ENCODE measurements at regions not wholly inside any gene's neighbourhood (a gene's known extent, or its start where the extent isn't known, plus 50 kb on each side); places are given as distances from the start of the nearest gene placed in this dataset.

GRCh38 chr2:147250652-147251356, 594.0 kb upstream of the ACVR2A start:
- no peaks in the 10 kb centered on the region for H3K36me3 ChIP-seq (ENCODE audit: control insufficient read depth in 1 of 2, insufficient read depth in 2 of 2, low read depth in 1 of 2, low read length in 2 of 2)
- no peaks in the 10 kb centered on the region for H3K4me1 ChIP-seq (ENCODE audit: control insufficient read depth, insufficient read depth, low read depth, low read length)
- H2BK5ac ChIP-seq (ENCODE audit: low read depth, low read length, poor library complexity, severe bottlenecking): no peak overlapping the region
- no peak overlapping the region for H3K4ac ChIP-seq (ENCODE audit: low read depth in 1 of 2, low read length in 2 of 2)
- no peak overlapping the region for H4K91ac ChIP-seq (ENCODE audit: low read length)
- H3K14ac ChIP-seq (ENCODE audit: low read length in 2 of 2): no peak overlapping the region
- DNase-seq: no peak
- H3K79me1 ChIP-seq (replicated peaks; ENCODE audit: low read length, poor library complexity, severe bottlenecking): no peaks in the 10 kb centered on the region
- no peaks in the 10 kb centered on the region for H3K27me3 ChIP-seq (ENCODE audit: control insufficient read depth in 1 of 2, insufficient read depth in 1 of 2, low read length in 2 of 2)
- H2BK120ac ChIP-seq (ENCODE audit: low read depth, low read length): no peak overlapping the region
- no peak overlapping the region for H3K4me3 ChIP-seq (ENCODE audit: insufficient read depth in 1 of 2, low read depth in 1 of 2, low read length in 2 of 2)
- no peak overlapping the region for H2AK5ac ChIP-seq (ENCODE audit: low read length, severe bottlenecking)
- H2AFZ ChIP-seq (ENCODE audit: low read depth, low read length): no peak overlapping the region
- WGBS: 75% methylated on average over 2 of the region's 2 CpGs
- no peak overlapping the region for H3K18ac ChIP-seq (ENCODE audit: low read depth in 1 of 2, low read length in 2 of 2)
- H3K23ac ChIP-seq (ENCODE audit: low read length in 2 of 2): no peak overlapping the region
- H4K8ac ChIP-seq (ENCODE audit: low read length): no peak overlapping the region
- H2BK15ac ChIP-seq (ENCODE audit: low read depth, poor library complexity, severe bottlenecking): no peak overlapping the region
- H3K9me3 ChIP-seq (ENCODE audit: control insufficient read depth, low read length): peaks cover 16% of the 10 kb centered on the region
- H3K27ac ChIP-seq (ENCODE audit: low read length, poor library complexity, severe bottlenecking): no peak overlapping the region
- H3K4me2 ChIP-seq (ENCODE audit: low read length, poor library complexity, severe bottlenecking): no peak overlapping the region
- no peak overlapping the region for H3K9ac ChIP-seq (ENCODE audit: low read length)
- H2BK12ac ChIP-seq (ENCODE audit: low read length in 2 of 2): no peak overlapping the region

- H2AFZ ChIP-seq (ENCODE audit: low read depth, low read length): no peak overlapping the region
- H3K18ac ChIP-seq (ENCODE audit: low read depth in 1 of 2, low read length in 2 of 2): no peak overlapping the region
- H4K8ac ChIP-seq (ENCODE audit: low read length): no peak overlapping the region
- H2BK5ac ChIP-seq (ENCODE audit: low read depth, low read length, poor library complexity, severe bottlenecking): no peak overlapping the region
- no peak overlapping the region for H3K4ac ChIP-seq (ENCODE audit: low read depth in 1 of 2, low read length in 2 of 2)
- H2BK120ac ChIP-seq (ENCODE audit: low read depth, low read length): no peak overlapping the region
- H3K36me3 ChIP-seq (ENCODE audit: control insufficient read depth in 1 of 2, insufficient read depth in 2 of 2, low read depth in 1 of 2, low read length in 2 of 2): no peaks in the 10 kb centered on the region
- H2AK5ac ChIP-seq (ENCODE audit: low read length, severe bottlenecking): no peak overlapping the region
- no peak overlapping the region for H4K91ac ChIP-seq (ENCODE audit: low read length)
- no peaks in the 10 kb centered on the region for H3K4me1 ChIP-seq (ENCODE audit: control insufficient read depth, insufficient read depth, low read depth, low read length)
- WGBS: no CpG with 5 or more reads among the region's 2 CpGs
- no peak overlapping the region for H2BK15ac ChIP-seq (ENCODE audit: low read depth, poor library complexity, severe bottlenecking)
- no peak overlapping the region for H3K27ac ChIP-seq (ENCODE audit: low read length, poor library complexity, severe bottlenecking)
- H3K23ac ChIP-seq (ENCODE audit: low read length in 2 of 2): no peak overlapping the region
- H3K14ac ChIP-seq (ENCODE audit: low read length in 2 of 2): no peak overlapping the region
- peaks cover 10% of the 10 kb centered on the region for H3K9me3 ChIP-seq (ENCODE audit: control insufficient read depth, low read length)
- no peaks in the 10 kb centered on the region for H3K27me3 ChIP-seq (ENCODE audit: control insufficient read depth in 1 of 2, insufficient read depth in 1 of 2, low read length in 2 of 2)
- no peak overlapping the region for H3K4me3 ChIP-seq (ENCODE audit: insufficient read depth in 1 of 2, low read depth in 1 of 2, low read length in 2 of 2)
- H3K4me2 ChIP-seq (ENCODE audit: low read length, poor library complexity, severe bottlenecking): no peak overlapping the region
- no peak for DNase-seq
- H3K79me1 ChIP-seq (replicated peaks; ENCODE audit: low read length, poor library complexity, severe bottlenecking): no peaks in the 10 kb centered on the region
- H3K9ac ChIP-seq (ENCODE audit: low read length): no peak overlapping the region
- no peak overlapping the region for H2BK12ac ChIP-seq (ENCODE audit: low read length in 2 of 2)
Observed at GRCh38 chr2:147247749-147248148, 597.1 kb upstream of the ACVR2A start.

GRCh38 chr2:147242445-147242844, 602.4 kb upstream of the ACVR2A start:
- Histone ChIP-seq H2BK5ac (ENCODE audit: low read depth, low read length, poor library complexity, severe bottlenecking) (no peak overlapping the region), H3K27ac (ENCODE audit: low read length, poor library complexity, severe bottlenecking) (no peak overlapping the region), H3K4me3 (ENCODE audit: insufficient read depth in 1 of 2, low read depth in 1 of 2, low read length in 2 of 2) (no peak overlapping the region), H2AFZ (ENCODE audit: low read depth, low read length) (no peak overlapping the region), H2AK5ac (ENCODE audit: low read length, severe bottlenecking) (no peak overlapping the region), H3K23ac (ENCODE audit: low read length in 2 of 2) (no peak overlapping the region), H3K18ac (ENCODE audit: low read depth in 1 of 2, low read length in 2 of 2) (no peak overlapping the region), H3K4me1 (ENCODE audit: control insufficient read depth, insufficient read depth, low read depth, low read length) (no peaks in the 10 kb centered on the region), H3K4me2 (ENCODE audit: low read length, poor library complexity, severe bottlenecking) (no peak overlapping the region), H3K27me3 (ENCODE audit: control insufficient read depth in 1 of 2, insufficient read depth in 1 of 2, low read length in 2 of 2) (no peaks in the 10 kb centered on the region), H3K9me3 (ENCODE audit: control insufficient read depth, low read length) (no peaks in the 10 kb centered on the region), H2BK120ac (ENCODE audit: low read depth, low read length) (no peak overlapping the region), H4K91ac (ENCODE audit: low read length) (no peak overlapping the region), H3K9ac (ENCODE audit: low read length) (no peak overlapping the region), H4K8ac (ENCODE audit: low read length) (no peak overlapping the region), H3K4ac (ENCODE audit: low read depth in 1 of 2, low read length in 2 of 2) (no peak overlapping the region), H3K79me1 (replicated peaks; ENCODE audit: low read length, poor library complexity, severe bottlenecking) (no peaks in the 10 kb centered on the region), H3K14ac (ENCODE audit: low read length in 2 of 2) (no peak overlapping the region), H2BK12ac (ENCODE audit: low read length in 2 of 2) (no peak overlapping the region), H3K36me3 (ENCODE audit: control insufficient read depth in 1 of 2, insufficient read depth in 2 of 2, low read depth in 1 of 2, low read length in 2 of 2) (no peaks in the 10 kb centered on the region), H2BK15ac (ENCODE audit: low read depth, poor library complexity, severe bottlenecking) (no peak overlapping the region)
- no peak for DNase-seq

- Histone ChIP-seq H3K14ac (ENCODE audit: low read length in 2 of 2) (no peak overlapping the region), H3K27me3 (ENCODE audit: control insufficient read depth in 1 of 2, insufficient read depth in 1 of 2, low read length in 2 of 2) (no peaks in the 10 kb centered on the region), H3K9ac (ENCODE audit: low read length) (no peak overlapping the region), H2BK5ac (ENCODE audit: low read depth, low read length, poor library complexity, severe bottlenecking) (no peak overlapping the region), H3K23ac (ENCODE audit: low read length in 2 of 2) (no peak overlapping the region), H3K4me2 (ENCODE audit: low read length, poor library complexity, severe bottlenecking) (no peak overlapping the region), H2BK120ac (ENCODE audit: low read depth, low read length) (no peak overlapping the region), H2AK5ac (ENCODE audit: low read length, severe bottlenecking) (no peak overlapping the region), H3K27ac (ENCODE audit: low read length, poor library complexity, severe bottlenecking) (no peak overlapping the region), H3K18ac (ENCODE audit: low read depth in 1 of 2, low read length in 2 of 2) (no peak overlapping the region), H3K9me3 (ENCODE audit: control insufficient read depth, low read length) (no peaks in the 10 kb centered on the region), H3K36me3 (ENCODE audit: control insufficient read depth in 1 of 2, insufficient read depth in 2 of 2, low read depth in 1 of 2, low read length in 2 of 2) (no peaks in the 10 kb centered on the region), H2BK15ac (ENCODE audit: low read depth, poor library complexity, severe bottlenecking) (no peak overlapping the region), H3K4ac (ENCODE audit: low read depth in 1 of 2, low read length in 2 of 2) (no peak overlapping the region), H2AFZ (ENCODE audit: low read depth, low read length) (no peak overlapping the region), H4K91ac (ENCODE audit: low read length) (no peak overlapping the region), H4K8ac (ENCODE audit: low read length) (no peak overlapping the region), H3K4me1 (ENCODE audit: control insufficient read depth, insufficient read depth, low read depth, low read length) (no peaks in the 10 kb centered on the region), H2BK12ac (ENCODE audit: low read length in 2 of 2) (no peak overlapping the region), H3K4me3 (ENCODE audit: insufficient read depth in 1 of 2, low read depth in 1 of 2, low read length in 2 of 2) (no peak overlapping the region), H3K79me1 (replicated peaks; ENCODE audit: low read length, poor library complexity, severe bottlenecking) (no peaks in the 10 kb centered on the region)
- DNase-seq: no peak
- no CpG with 5 or more reads among the region's 2 CpGs for WGBS
Observed at GRCh38 chr2:147236601-147237000, 608.2 kb upstream of the ACVR2A start.
